HG02938 (cell line): ENCODE measurements at regions not wholly inside any gene's neighbourhood (a gene's known extent, or its start where the extent isn't known, plus 50 kb on each side); places are given as distances from the start of the nearest gene placed in this dataset.

ENCODE experiments used
- ATAC-seq: cut with Tn5 transposase; IDR thresholded peaks from one replicate; pipeline ENCODE4 v1.9.1; 2021; ENCODE audit warnings: mild to moderate bottlenecking, moderate library complexity; ENCODE audit not compliant: unreplicated experiment

GRCh38 chr1:184302346-184302745 is 84.5 kb upstream of the C1orf21 start:
- no peak for ATAC-seq

GRCh38 chr1:184310157-184310819 is 76.5 kb upstream of the C1orf21 start:
- ATAC-seq: no peak

- ATAC-seq: no peak
Measured at GRCh38 chr1:184311580-184311979, 75.2 kb upstream of the C1orf21 start.

GRCh38 chr1:184315254-184315653 is 71.6 kb upstream of the C1orf21 start:
- no peak for ATAC-seq

GRCh38 chr1:184319879-184320278 is 67.0 kb upstream of the C1orf21 start:
- ATAC-seq: no peak

GRCh38 chr1:184322253-184322652 is 64.6 kb upstream of the C1orf21 start:
- ATAC-seq: no peak

GRCh38 chr1:184324972-184325371 is 61.9 kb upstream of the C1orf21 start:
- ATAC-seq: no peak

GRCh38 chr1:184326278-184326677 is 60.6 kb upstream of the C1orf21 start:
- ATAC-seq: no peak

- ATAC-seq: no peak
Measured at GRCh38 chr1:184329245-184329953, 57.4 kb upstream of the C1orf21 start.

- ATAC-seq: no peak
Measured at GRCh38 chr1:184329962-184330868, 56.6 kb upstream of the C1orf21 start.

GRCh38 chr1:184330875-184331274 is 56.0 kb upstream of the C1orf21 start:
- ATAC-seq: no peak
